GM18508 (cell line): ENCODE measurements at regions not wholly inside any gene's neighbourhood (a gene's known extent, or its start where the extent isn't known, plus 50 kb on each side); places are given as distances from the start of the nearest gene placed in this dataset.

ENCODE experiments used
- ATAC-seq: cut with Tn5 transposase; IDR thresholded peaks from one replicate; pipeline ENCODE4 v1.9.1; 2021; ENCODE audit warnings: moderate number of reproducible peaks; ENCODE audit not compliant: insufficient read depth, unreplicated experiment

- no peak for ATAC-seq
Observed at GRCh38 chr19:31592456-31592855, 243.2 kb upstream of the TSHZ3 start.

GRCh38 chr19:31594701-31595100 is 245.5 kb upstream of the TSHZ3 start:
- ATAC-seq = no peak

GRCh38 chr19:31595521-31595920 is 246.3 kb upstream of the TSHZ3 start:
- ATAC-seq = no peak

GRCh38 chr19:31596751-31597150 is 247.5 kb upstream of the TSHZ3 start:
- no peak for ATAC-seq

- ATAC-seq = no peak
Observed at GRCh38 chr19:31597616-31598015, 248.4 kb upstream of the TSHZ3 start.

- no peak for ATAC-seq
Observed at GRCh38 chr19:31598730-31599238, 249.5 kb upstream of the TSHZ3 start.

- no peak for ATAC-seq
Observed at GRCh38 chr19:31600731-31601295, 251.6 kb upstream of the TSHZ3 start.

- no peak for ATAC-seq
Observed at GRCh38 chr19:31601855-31602254, 252.6 kb upstream of the TSHZ3 start.

GRCh38 chr19:31602548-31602947 is 253.3 kb upstream of the TSHZ3 start:
- no peak for ATAC-seq

GRCh38 chr19:31604493-31605040 is 255.3 kb upstream of the TSHZ3 start:
- no peak for ATAC-seq

- no peak for ATAC-seq
Observed at GRCh38 chr19:31610018-31610417, 260.8 kb upstream of the TSHZ3 start.

GRCh38 chr19:31611046-31611877 is 262.0 kb upstream of the TSHZ3 start:
- no peak for ATAC-seq

GRCh38 chr19:31612873-31613272 is 263.6 kb upstream of the TSHZ3 start:
- ATAC-seq = no peak

- ATAC-seq = no peak
Observed at GRCh38 chr19:31613683-31614219, 264.5 kb upstream of the TSHZ3 start.

- ATAC-seq = no peak
Observed at GRCh38 chr19:31616031-31616430, 266.8 kb upstream of the TSHZ3 start.

- ATAC-seq = no peak
Observed at GRCh38 chr19:31617010-31617585, 267.9 kb upstream of the TSHZ3 start.

- ATAC-seq = no peak
Observed at GRCh38 chr19:31625056-31625455, 275.8 kb upstream of the TSHZ3 start.

GRCh38 chr19:31625575-31625974 is 276.3 kb upstream of the TSHZ3 start:
- no peak for ATAC-seq

- ATAC-seq = no peak
Observed at GRCh38 chr19:31626941-31627340, 277.7 kb upstream of the TSHZ3 start.

GRCh38 chr19:31627620-31628365 is 278.6 kb upstream of the TSHZ3 start:
- no peak for ATAC-seq
